ENCODE measurements at regions not wholly inside any gene's neighbourhood (a gene's known extent, or its start where the extent isn't known, plus 50 kb on each side); places are given as distances from the start of the nearest gene placed in this dataset.

GRCh38 chr4:136751556-136751955 lies 780.7 kb downstream of the PCDH18 start:
- DNase-seq (ENCODE audit: low read depth), result no peak

- no peak for DNase-seq (ENCODE audit: low read depth)
Observed at GRCh38 chr4:136750897-136751296, 781.4 kb downstream of the PCDH18 start.

- no peak for DNase-seq (ENCODE audit: low read depth)
Observed at GRCh38 chr4:136749989-136750388, 782.3 kb downstream of the PCDH18 start.

- DNase-seq (ENCODE audit: low read depth), result no peak
Observed at GRCh38 chr4:136748773-136749172, 783.5 kb downstream of the PCDH18 start.

DNA sequence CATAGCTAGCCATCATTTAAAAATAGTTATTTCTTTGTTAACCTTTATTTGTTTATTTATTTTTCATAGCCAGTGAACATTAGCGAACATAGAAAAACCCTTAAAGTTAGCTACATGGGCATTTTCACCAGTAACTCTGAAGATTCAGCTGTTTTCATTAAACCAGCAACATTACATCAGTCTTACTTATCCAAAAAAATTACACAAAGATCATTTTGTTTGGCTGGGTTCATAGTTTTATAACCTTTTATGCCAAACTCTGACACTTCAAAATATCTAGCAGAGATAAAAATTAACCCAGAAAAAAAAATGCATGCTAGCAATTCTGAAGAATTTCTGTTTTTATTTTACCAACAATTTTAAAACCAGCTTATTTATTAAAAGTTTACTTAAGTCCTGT lies 784.1 kb downstream of the PCDH18 start:
- DNase-seq (ENCODE audit: low read depth), result no peak

GRCh38 chr4:136743238-136743637 lies 789.1 kb downstream of the PCDH18 start:
- no peak for DNase-seq (ENCODE audit: low read depth)

DNA sequence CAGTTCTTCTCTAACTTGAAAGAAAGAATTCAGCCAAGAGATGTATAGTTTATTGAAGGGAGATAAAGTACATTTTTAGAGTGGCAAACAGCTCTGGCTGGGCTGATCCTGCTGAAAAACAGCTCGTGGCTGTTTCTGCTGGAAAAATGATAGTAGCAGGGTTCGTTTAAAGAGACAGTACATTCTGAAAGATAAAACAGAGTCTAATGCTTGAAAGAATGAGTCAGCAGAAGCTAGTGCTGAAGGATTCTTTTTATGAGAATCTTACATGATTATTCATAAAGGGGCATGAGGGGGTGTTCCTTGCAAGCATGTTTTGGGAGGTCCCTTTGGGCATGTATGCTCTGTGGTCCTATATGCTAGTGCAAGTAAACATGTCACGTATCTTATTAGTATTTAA lies 790.0 kb downstream of the PCDH18 start:
- DNase-seq (ENCODE audit: low read depth), result no peak

DNA sequence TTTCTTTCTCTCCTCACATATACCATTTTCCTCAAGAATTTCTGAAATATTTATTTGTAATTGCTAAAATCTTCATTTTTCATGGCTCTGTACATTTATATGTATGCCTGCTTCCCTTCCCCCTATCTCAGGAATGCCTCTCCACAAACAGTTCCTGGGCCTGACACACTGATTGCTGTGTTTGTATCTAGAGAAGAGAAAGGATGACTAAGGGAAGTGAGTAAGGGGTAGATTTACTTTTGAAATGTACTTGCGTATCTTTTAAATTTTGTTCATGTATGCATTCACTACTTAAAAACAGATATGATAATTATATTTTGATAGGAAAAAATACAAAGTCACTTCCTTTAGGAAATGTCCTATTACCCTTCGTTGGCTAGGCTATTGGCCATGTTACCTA lies 790.8 kb downstream of the PCDH18 start:
- no peak for DNase-seq (ENCODE audit: low read depth)

DNA sequence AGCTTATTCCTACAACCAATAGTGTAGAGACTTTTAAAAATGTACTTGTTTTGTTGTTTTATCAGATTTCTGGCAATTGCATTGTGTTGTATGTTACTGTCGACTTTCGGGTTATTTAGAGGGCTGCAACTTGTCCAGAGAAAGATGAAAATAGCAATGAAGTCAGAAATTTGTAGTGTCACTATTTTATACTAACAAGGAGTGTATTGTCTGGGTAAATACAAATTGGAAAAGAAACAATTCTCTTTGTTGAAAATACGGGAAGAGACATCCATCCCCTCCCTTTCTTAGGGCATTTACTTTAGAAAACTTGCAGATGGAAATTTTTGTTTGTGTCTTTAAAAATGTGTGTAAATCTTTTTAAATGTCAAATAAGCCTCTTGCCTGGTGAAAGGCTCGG lies 792.0 kb downstream of the PCDH18 start:
- DNase-seq (ENCODE audit: low read depth), result no peak

- DNase-seq (ENCODE audit: low read depth), result no peak
Observed at GRCh38 chr4:136737066-136737465, 795.2 kb downstream of the PCDH18 start.

DNA sequence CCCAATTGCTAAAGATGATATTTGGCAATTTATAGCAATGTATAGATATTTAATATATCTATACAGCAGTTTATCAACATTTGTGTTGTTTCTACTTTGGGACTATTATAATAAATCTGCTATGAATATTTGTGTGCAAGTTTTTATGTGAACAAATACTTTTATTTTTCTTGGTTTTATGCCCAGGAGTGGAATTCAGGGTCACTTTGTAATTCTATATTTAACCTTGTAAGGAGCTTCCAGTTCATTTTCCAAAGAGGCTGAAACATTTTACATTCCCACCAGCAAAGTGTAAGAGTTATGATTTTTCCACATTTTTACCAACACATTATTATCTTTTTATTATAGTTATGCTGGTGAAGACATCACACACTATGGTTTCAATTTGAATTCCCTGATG lies 801.3 kb downstream of the PCDH18 start:
- DNase-seq (ENCODE audit: low read depth), result no peak

DNA sequence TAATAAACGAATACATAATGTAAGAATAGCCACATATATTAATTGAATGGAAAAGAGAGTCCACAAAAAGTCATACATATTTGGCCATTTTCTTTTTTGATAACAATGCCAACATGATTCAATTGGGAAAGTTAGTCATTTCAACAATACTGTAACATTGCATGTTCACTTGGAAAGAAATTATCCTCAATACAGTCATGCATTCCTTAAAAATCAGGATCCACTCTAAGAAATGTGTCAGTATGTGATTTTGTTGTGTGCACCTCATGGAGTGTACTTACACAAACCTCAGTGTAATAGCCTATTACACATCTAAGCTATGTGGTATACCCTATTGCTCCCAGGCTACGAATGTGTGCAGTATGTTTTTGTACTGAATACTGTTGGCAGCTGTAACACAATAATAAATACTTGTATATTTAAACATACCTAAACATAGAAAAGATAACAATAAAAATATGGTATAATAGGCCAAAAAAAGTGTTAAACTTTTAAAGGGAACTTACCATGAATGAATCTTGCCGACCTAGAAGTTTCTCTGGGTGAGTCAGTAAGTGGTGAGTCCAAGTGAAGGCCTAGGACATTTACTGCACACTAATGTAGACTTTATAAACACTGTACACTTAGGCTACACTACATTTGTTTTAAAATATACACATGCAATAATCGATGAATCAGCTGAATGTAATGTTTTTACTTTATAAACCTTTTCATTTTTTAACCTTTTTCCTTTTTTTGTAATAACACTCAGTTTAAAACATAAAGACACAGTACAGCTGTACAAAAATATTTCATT lies 806.8 kb downstream of the PCDH18 start:
- no peak for DNase-seq (ENCODE audit: low read depth)

GRCh38 chr4:136713140-136713539 lies 819.2 kb downstream of the PCDH18 start:
- DNase-seq (ENCODE audit: low read depth), result no peak

DNA sequence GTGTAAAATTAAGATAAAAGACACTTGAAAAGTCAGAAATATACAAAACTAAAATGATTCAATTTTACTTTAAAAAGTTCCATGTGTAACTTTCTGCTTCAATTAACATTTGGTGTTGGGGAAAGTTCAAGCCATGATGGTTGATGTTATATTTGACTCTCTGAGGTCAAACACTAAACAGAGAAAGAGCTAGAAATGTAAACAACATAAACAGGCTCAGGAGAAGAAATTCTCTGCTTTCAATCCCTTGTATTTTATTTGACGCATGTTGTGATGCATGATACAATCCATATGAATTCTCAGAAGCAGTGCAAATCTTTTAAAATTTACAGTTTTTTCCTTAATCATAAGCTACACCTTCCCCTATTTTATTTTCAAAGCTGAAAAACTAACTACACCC lies 822.4 kb downstream of the PCDH18 start:
- no peak for DNase-seq (ENCODE audit: low read depth)

GRCh38 chr4:136706942-136707341 lies 825.4 kb downstream of the PCDH18 start:
- DNase-seq (ENCODE audit: low read depth), result no peak

- no peak for DNase-seq (ENCODE audit: low read depth)
Observed at GRCh38 chr4:136699905-136700304, 832.4 kb downstream of the PCDH18 start.

- no peak for DNase-seq (ENCODE audit: low read depth)
Observed at GRCh38 chr4:136691607-136692006, 840.7 kb downstream of the PCDH18 start.

DNA sequence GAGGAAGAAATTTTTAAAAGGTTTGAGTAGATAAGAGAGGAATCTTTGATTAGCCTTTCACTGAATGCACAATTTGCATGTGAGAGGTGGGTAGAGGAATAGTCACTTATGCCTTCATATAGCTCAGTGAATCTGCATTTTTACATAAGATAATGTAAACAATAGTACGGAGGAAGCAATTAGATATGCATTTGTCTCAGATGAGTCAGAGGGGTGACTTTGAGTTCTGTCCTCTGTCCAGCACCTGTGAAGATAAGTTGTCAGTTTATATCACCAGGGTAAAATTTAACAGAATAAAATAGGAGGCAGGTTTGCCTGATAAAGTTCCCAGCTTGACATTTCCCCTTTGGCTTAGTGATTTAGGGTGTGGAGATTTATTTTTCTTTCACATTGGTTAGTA lies 841.9 kb downstream of the PCDH18 start:
- no peak for DNase-seq (ENCODE audit: low read depth)

GRCh38 chr4:136687596-136687995 lies 844.7 kb downstream of the PCDH18 start:
- DNase-seq (ENCODE audit: low read depth), result no peak

DNA sequence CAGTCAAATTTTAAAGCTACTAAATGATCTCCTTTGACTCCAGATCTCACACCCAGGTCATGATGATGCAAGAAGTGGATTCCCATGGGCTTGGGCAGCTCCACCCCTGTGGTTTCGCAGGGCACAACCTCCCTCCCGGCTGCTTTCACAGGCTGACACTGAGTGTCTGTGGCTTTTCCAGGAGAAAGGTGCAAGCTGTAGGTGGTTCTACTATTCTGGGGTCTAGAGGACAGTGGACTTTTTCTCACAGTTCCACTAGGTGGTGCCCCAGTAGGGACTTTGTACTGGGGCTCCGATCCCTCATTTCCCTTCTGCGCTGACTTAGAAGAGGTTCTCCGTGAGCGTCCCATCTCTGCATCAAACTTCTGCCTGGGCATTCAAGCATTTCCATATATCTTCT lies 845.2 kb downstream of the PCDH18 start:
- DNase-seq (ENCODE audit: low read depth), result no peak

DNA sequence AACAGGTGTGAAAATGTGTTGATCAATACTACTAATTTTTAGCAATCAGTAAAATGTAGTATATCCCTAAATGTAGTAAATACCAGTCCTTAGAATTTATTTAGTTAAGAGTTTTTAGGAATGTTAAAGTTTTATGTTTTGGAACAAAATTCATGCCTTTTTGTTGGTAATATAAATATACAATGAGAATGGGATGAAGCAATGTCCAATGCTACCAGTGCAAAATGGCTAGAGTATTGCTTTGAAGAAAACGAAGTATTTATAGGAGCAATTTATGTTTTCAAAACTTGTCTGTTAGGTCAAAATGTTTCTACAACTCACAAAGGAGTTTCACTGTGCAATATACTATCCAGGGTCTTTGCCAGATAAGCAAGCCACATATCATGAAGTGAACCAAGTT lies 851.5 kb downstream of the PCDH18 start:
- DNase-seq (ENCODE audit: low read depth), result no peak

DNA sequence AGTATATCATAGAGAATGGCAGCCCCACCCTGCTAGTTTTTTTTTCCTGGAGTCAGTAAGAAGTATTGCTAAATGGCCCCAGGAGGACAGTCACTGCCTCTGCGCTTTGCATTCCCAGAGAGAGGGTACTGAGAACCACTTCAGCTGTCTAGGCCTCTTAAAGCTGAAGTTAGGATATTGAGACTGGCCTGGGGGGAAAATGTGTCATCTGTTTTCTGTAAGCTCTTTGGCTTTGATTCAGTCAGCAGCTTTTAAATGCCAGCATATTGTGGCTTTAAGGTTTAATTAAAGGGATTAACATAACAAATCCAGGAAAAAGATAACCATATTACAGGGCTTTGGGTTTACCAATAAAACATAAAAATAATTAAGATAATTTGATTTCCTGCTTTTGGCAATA lies 852.0 kb downstream of the PCDH18 start:
- DNase-seq (ENCODE audit: low read depth), result no peak

GRCh38 chr4:136670265-136670664 lies 862.0 kb downstream of the PCDH18 start:
- no peak for DNase-seq (ENCODE audit: low read depth)

GRCh38 chr4:136664988-136665387 lies 867.3 kb downstream of the PCDH18 start:
- no peak for DNase-seq (ENCODE audit: low read depth)

Data from GM04503 (cell line).